Neural crest cell (in vitro differentiated cells): ENCODE measurements at regions not wholly inside any gene's neighbourhood (a gene's known extent, or its start where the extent isn't known, plus 50 kb on each side); places are given as distances from the start of the nearest gene placed in this dataset.
A peak's percentile ranks its signal among the peaks of the same experiment; 100 is the strongest.

Source experiments
- DNase-seq: peaks from one replicate; pipeline ENCODE4 v3.0.0; 2021; ENCODE audit warnings: low read depth, mixed read lengths, low spot score
- H3K27ac Mint-ChIP-seq: one replicate; pipeline ENCODE4 v1.8.0; 2021; ENCODE audit warnings: mild to moderate bottlenecking, mixed read lengths; ENCODE audit not compliant: unreplicated experiment
- H3K27me3 Mint-ChIP-seq: 2 replicates; pipeline ENCODE4 v1.8.0; 2021; ENCODE audit warnings: low read depth, mild to moderate bottlenecking, mixed read lengths
- H3K36me3 Mint-ChIP-seq: 2 replicates; pipeline ENCODE4 v1.8.0; 2021; ENCODE audit warnings: low read depth, mild to moderate bottlenecking, mixed read lengths
- H3K4me1 Mint-ChIP-seq: 2 replicates; pipeline ENCODE4 v1.8.0; 2021; ENCODE audit warnings: mixed read lengths
- H3K4me3 Mint-ChIP-seq: one replicate; pipeline ENCODE4 v1.8.0; 2021; ENCODE audit warnings: mild to moderate bottlenecking, mixed read lengths
- H3K9me3 Mint-ChIP-seq: 2 replicates; pipeline ENCODE4 v1.8.0; 2021; ENCODE audit warnings: mixed read lengths
- CTCF ChIP-seq: fragments of 200-600 bp; sonication (generic); conservative IDR thresholded peaks from 2 replicates; pipeline ENCODE4 v1.5.0; 2021; ENCODE audit warnings: antibody characterized with exemption, mild to moderate bottlenecking

- DNase-seq = no peak
- no peak for TF ChIP-seq CTCF
- H3K27ac Mint-ChIP-seq = no peak overlapping the region
- H3K9me3 Mint-ChIP-seq = peaks cover 7% of the 10 kb centered on the region
- peaks cover 10% of the 10 kb centered on the region for H3K27me3 Mint-ChIP-seq
- no peaks in the 10 kb centered on the region for H3K36me3 Mint-ChIP-seq
- no peaks in the 10 kb centered on the region for H3K4me1 Mint-ChIP-seq
- no peak overlapping the region for H3K4me3 Mint-ChIP-seq
These were observed 373.7 kb downstream of the HAPSTR1 start for GRCh38 chr16:9465161-9465560.

GRCh38 chr16:9469512-9469911 is 378.1 kb downstream of the HAPSTR1 start:
- no peak overlapping the region for H3K27ac Mint-ChIP-seq
- DNase-seq = no peak
- H3K36me3 Mint-ChIP-seq = no peaks in the 10 kb centered on the region
- peaks cover 10% of the 10 kb centered on the region for H3K27me3 Mint-ChIP-seq
- no peak overlapping the region for H3K4me3 Mint-ChIP-seq
- peaks cover 7% of the 10 kb centered on the region for H3K9me3 Mint-ChIP-seq
- no peaks in the 10 kb centered on the region for H3K4me1 Mint-ChIP-seq
- TF ChIP-seq CTCF = no peak

GRCh38 chr16:9476744-9477143 is 385.3 kb downstream of the HAPSTR1 start:
- H3K27ac Mint-ChIP-seq = no peak overlapping the region
- no peak overlapping the region for H3K4me3 Mint-ChIP-seq
- no peak for DNase-seq
- H3K27me3 Mint-ChIP-seq = peaks cover 6% of the 10 kb centered on the region
- no peak for TF ChIP-seq CTCF
- H3K36me3 Mint-ChIP-seq = no peaks in the 10 kb centered on the region
- H3K4me1 Mint-ChIP-seq = no peaks in the 10 kb centered on the region
- H3K9me3 Mint-ChIP-seq = no peaks in the 10 kb centered on the region

- H3K27me3 Mint-ChIP-seq = peaks cover 3% of the 10 kb centered on the region
- no peaks in the 10 kb centered on the region for H3K9me3 Mint-ChIP-seq
- no peak overlapping the region for H3K4me3 Mint-ChIP-seq
- no peak overlapping the region for H3K27ac Mint-ChIP-seq
- H3K36me3 Mint-ChIP-seq = no peaks in the 10 kb centered on the region
- peak; percentile 33 for TF ChIP-seq CTCF
- H3K4me1 Mint-ChIP-seq = no peaks in the 10 kb centered on the region
- DNase-seq = no peak
These were observed 387.6 kb downstream of the HAPSTR1 start for GRCh38 chr16:9479008-9479407.

- DNase-seq = no peak
- Mint-ChIP-seq H3K27me3 (peaks cover 6% of the 10 kb centered on the region), H3K27ac (no peak overlapping the region), H3K9me3 (no peaks in the 10 kb centered on the region), H3K4me3 (no peak overlapping the region), H3K4me1 (peaks cover 4% of the 10 kb centered on the region), H3K36me3 (no peaks in the 10 kb centered on the region)
- TF ChIP-seq CTCF = no peak
These were observed 389.1 kb downstream of the HAPSTR1 start for GRCh38 chr16:9480503-9480902.
